Activated gamma-delta T cell (primary cell): ENCODE measurements at regions not wholly inside any gene's neighbourhood (a gene's known extent, or its start where the extent isn't known, plus 50 kb on each side); places are given as distances from the start of the nearest gene placed in this dataset.
"Not testable (repeated sequence)": the region's sequence is repeated elsewhere in the genome, so short reads cannot be mapped to it uniquely, and the experiment has no call there.

Experiments used
- DNase-seq: peaks from one replicate; lab custom pipeline; 2025; lab: John Stamatoyannopoulos, UW

DNA sequence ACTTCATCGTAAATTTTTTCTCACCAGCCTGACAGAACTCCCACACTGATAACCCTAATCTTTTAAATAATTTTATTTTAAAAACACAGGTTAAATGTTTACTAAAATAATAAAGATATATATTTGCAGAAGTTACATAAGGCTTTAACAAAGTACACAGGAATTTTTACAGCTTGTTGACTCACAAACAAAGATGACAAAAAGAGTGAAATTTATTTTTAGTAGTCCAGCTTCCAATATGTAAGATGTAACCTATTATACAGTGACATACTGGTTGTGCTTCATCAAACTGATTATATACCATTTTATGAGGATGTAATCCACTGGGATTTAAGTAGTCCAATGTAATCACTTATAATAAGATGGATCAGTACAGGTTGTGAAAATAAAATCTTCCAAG, 348.9 kb upstream of the SLC39A10 start:
- DNase-seq = no peak

DNA sequence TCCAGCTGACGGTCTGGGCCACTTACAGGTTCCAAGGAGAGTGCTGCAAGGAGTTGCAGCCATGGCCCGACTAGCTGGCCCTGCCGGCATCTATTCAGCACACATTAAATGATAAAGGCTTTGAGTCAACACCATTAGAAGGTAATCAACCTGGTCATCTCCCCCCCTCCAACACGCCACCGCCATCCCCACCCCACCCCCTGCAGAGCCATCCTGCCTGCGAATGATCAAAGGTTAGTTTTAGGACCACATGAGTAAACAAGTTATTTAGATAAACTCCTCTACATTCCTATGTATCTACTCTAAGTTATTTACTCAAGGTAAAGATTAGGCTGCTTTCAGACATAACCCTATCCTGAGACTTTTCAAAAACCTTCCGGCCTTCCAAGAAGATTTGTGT, 349.3 kb upstream of the SLC39A10 start:
- DNase-seq = no peak

DNA sequence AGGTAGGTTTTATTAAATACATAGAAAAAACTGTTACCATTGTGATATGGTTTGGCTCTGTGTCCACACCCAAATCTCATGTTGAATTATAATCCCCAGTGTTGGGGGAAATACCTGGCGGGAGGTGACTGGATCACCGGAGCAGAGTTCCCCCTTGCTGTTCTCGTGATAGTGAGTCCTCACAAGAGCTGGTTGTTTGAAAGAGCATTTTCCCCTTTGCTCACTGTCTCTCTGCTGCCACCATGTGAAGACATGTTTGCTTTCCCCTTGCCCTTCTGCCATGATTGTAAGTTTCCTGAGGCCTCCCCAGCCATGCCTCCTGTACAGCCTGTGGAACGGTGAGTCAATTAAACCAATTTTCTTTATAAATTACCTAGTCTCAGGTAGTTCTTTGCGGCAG, 352.7 kb upstream of the SLC39A10 start:
- DNase-seq = no peak

DNA sequence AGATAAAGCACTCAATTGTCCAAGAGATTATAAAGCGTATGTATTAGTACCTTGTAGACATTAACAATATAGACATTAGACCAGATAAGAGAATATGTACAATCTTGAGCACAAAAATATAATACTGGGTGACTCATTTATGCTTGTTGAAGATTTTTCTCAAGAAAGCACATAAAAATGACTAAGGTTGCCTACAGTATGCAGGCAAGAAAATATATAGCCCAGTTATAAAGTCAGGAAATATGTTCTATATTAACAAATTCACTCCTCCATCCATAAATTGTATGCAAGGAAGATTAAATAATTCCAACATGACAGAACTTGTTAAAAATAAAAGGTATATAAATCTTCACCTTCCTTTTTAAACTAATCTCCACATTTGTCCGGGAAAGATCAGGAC, 356.4 kb upstream of the SLC39A10 start:
- DNase-seq = no peak

DNA sequence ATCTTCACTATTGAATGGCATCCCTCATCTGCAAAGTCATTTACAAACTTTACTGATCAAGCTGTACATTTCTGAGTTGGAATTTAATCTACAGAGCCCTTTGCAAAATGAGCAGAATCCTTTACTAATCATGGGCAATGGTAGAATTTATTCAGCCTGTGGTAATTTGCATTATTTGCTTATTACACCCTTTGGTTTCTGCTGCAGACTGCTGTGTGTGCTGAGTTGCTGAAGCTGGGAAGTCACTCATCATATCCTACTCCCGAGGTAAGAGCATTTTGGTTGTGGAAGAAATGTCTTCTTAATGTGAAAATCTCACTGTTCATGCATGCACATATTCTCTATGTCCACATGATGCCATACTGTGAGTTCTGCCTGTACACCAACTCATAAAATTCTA, 357.4 kb upstream of the SLC39A10 start:
- DNase-seq = no peak

DNA sequence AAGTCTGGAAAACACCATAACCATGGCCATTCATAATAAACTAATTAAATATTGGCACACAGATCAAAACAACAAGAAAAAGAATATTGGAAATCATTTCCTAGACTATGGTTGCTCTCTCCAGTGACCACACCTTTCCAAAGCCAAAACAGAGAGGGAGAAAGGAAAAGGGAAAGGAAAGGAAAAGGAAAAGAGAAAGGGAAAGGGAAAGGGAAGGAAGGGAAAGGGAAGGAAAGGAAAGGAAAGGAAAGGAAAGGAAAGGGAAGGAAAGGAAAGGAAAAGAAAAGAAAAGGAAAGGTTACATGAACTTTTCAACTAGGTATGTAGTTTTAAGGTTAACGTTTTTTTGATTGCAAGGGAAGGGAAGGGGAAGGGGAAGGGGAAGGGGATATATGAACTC, 360.5 kb upstream of the SLC39A10 start:
- no peak for DNase-seq

DNA sequence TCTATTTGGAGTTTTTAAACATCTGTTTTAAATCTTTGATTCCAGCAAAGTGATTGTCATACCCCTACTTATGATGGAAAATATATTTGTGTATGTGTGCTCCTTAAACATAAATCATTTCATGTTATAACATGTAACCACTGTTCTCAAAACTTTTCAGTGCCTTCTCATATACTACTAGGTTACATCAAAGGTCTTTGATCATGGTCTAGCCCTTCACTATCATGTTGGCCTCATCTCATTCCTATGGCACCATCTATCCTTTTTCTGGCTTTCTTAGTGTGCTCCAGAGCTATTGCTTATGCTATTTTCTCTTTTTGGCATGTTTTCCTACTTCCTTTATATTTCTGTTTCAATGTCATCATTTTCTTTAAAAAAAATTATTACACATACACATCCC, 367.9 kb upstream of the SLC39A10 start:
- DNase-seq = no peak

DNA sequence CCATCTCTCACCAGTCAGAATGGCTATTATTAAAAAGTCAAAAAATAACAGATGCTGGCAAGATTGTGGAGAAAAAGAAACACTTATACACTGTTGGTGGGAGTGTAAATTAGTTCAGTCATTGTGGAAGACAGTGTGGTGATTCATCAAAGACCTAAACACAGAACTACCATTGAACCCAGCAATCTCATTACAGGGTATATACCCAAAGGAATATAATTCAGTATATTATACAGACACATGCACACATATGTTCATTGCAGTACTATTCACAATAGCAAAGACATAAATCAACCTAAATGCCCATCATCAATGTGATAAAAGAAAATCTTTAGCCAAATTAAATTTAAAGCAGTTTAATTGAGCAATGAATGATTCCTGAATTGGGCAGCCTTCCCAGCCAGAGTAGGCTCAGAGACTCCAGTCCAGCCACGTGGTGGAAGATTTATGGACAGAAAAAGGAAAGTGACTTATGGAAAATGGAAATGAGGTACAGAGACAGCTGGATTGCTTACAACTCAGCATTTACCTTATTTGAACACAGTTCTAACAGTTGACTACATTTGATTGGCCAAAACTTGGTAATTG, 377.1 kb upstream of the SLC39A10 start:
- no peak for DNase-seq

DNA sequence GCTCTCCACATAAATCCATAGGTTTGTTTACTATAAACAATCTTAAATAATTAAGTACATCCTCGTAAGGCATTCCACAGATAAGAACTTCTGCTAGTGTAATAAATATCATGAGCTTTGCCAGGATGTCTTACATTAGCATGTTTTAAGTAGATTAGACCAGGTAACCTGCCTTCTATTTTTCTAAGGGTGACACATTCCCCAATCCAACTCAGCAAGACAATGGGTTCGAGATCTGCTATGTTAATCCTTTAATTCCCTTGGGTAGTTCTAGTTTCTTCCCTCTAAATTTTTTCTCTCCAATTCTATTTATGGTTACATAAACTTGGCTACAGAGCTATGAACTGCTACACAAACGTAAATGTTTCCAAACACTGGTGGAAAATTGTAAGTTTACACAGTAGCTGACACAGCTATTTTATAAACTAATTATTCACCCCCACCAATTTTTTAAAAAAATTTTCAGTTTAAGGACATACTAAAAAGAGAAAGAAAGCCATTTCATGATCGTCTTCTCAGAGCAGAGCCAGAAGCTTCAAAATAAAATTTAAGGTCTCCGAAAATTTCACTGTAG, 386.5 kb upstream of the SLC39A10 start:
- no peak for DNase-seq

DNA sequence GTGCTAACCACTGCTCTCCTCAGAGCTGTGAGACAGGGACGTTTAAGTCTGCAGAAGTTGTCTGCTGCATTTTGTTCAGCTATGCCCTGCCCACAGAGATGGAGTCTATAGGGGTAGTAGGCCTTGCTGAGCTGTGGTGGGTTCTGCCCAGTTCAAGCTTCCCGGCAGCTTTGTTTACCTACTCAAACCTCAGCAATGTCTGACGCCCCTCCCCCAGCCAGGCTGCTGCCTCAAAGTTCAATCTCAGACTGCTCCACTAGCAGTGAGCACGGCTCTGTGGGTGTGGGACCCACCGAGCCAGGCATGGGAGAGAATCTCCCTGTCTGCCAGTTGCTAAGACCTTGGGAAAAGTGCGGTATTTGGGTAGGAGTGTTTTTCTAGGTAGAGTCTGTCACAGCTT, 387.8 kb upstream of the SLC39A10 start:
- DNase-seq = no peak

DNA sequence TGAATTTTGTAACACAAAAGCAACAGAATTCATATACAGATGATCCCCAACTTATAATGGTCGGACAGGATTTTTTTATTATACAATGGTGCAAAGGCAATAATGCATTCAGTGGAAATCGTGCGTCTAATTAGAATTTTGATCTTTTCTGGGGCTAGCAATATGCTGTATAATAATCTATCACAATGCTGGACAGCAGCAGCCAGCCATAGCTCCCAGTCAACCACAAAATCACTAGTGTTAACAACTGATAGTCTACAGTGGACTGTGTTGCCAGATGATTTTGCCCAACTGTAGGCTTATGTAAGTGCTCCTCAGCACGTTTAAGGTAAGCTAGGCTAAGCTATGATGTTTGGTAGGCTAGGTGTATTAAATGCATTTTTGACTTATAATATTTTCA, 399.0 kb upstream of the SLC39A10 start:
- no peak for DNase-seq

DNA sequence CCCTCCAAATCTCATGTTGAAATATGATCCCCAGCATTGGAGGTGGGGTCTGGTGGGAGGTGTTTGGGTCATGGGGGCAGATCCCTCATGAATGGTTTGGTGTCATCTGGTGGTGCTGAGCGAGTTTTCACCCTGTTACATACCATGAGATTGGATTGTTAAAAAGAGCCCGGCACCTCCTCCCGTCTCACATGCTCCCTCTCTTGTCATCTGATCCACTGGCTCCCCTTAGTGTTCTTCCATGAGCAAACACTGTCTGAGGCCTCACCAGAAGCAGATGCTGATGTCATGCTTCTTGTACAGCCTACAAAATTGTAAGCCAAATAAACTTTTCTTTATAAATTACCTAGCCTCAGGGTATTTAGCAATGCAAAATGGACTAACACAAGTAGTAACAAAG, 405.0 kb upstream of the SLC39A10 start:
- DNase-seq = no peak

DNA sequence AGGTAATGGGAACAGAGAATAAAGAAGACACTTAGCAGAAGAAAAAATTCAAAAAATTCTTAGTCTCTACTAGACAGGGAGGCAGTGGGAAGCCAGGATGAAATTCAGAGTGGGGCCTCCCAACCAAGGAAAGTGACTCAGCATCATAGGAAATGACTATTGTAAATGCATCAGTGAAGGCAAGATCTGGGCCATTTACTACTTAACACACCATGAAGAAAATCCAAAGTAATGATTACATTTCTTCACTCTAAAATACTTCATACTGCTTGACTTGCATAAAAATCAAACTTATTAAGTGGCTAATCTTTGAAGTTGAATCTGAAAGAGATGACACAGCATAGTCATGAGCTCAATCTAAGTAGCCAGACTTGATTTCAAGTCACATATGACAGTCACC, 405.8 kb upstream of the SLC39A10 start:
- no peak for DNase-seq

DNA sequence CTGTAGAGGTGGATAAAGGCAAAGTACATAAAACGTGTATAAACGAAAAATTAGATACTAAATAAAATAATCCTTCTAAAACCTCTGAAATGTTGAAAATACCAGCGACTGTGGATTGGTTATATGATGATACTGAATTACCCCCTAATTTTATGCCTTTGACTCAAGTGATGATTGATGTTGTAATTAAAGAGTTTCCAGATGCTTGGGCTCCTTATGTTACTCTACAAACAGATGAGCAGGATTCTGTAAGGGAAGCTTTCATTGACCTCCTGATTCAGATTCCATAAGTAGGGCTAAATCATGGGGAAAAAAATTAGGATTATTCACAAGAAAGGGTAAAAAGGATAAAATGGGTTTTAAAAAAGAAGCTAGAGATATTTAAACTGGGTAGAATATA, 418.2 kb upstream of the SLC39A10 start:
- DNase-seq = no peak

DNA sequence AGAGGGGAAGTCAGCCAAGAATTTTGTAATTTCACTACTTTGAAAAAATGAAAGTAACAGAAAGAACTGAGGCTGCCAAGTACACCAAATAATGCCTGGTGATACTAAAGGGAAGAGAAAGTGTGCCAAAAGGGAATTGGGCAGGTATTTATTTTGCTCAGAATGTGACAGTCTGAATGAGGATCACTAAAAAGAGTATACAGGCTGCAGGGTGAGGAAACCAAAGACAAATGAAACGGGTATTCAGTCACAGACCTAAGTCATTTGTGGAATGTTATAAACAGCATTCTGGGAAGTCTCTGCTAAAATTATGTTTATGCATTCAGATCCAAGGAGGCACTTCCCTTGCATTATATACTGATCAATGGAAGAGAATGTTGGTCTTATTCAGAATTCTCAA, 418.6 kb upstream of the SLC39A10 start:
- DNase-seq = no peak

DNA sequence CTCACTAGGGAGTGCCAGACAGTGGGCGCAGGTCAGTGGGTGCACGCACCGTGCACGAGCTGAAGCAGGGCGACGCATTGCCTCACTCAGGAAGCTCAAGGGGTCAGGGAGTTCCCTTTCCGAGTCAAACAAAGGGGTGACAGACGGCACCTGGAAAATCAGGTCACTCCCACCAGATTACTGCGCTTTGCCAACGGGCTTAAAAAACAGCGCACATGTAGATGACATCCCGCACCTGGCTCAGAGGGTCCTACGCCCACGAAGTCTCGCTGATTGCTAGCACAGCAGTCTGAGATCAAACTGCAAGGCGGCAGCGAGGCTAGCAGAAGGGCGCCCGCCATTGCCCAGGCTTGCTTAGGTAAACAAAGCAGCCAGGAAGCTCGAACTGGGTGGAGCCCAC, 428.5 kb upstream of the SLC39A10 start:
- not testable (repeated sequence) for DNase-seq

DNA sequence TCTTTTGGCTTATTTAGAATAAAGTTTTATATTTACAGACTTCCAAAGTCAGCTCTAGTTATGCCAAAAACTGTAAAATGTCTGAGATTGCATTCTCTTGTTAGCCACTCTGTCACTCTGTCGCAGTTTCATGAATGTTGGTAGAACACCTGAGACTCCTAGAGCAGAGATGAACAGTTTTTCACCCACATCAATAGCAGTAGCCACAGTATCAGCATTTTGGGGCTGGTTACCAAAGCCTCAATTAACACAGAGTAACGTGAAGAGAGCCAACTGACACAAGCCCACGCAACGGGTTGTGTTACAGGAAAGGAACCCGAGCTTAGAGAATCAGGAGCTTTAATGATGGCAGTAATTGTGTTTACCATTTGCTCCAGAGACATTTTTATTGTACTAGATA, 443.0 kb upstream of the SLC39A10 start:
- DNase-seq = no peak

DNA sequence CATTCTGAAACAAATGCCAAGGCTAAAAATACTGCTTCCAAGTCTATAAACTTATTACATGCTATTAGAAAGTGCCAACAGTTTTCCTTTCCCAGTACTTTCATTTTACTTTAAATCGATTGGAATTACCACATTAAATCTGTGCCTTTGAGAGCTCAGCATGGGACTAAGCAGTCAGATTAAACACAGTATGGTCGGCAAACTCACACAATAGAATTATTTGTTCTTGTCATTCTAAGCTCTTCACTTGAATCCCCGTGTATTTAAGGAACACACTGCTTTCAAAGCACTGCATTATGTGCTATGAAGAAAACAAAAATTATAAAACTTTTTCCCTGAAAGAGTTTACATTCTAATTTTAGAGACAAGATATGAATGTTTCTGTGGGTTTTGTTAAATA, 444.4 kb upstream of the SLC39A10 start:
- DNase-seq = no peak

DNA sequence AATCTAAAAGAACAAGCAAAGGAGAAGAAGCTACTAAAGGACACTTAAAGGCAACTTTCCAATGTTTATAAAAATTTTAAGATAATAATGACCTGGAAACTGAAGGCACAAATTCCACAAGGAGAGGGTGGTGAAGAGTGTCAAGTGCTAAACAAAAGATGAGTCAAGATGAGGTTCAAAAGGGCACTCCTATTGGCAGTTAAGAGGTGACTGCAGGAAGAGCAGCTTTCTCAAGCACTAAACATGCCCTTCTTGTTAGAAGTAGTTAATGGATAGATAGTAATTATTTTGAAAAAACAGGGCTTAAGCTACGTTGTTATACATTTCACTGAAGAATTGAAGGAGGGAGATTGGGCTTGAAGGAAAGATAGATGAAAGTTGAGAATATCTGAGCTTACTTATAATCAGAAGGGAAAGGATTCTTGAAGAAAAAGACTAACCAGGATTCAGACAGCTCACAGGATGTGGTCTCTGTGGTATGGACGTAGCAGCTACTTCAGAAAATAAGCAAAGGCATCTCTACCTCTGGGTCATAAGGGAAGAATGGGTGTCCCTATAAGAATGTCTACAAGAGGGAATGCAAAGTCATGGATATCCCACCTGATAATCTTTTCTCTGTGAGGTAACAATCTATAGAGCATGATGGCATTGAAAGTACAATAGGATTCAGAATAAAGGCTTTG, 454.7 kb upstream of the SLC39A10 start:
- no peak for DNase-seq

DNA sequence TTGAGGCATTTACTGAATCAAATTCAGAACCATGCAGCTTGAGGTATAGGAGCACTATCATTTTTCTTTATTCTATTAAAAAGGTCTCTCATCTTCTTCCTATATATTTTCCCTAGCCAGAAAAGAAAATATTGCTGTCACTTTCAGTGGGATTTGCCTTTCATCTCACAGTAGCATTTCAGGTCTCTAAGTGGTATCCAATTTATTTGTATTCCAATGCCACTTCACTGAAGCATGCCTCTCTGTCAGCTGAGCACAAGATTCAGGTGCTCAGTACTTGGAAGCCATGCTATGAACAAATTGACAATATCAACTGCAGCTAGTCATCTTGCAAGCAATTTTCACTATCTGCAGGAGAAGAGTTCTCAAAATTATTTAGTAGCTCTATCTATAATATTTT, 457.2 kb upstream of the SLC39A10 start:
- no peak for DNase-seq

DNA sequence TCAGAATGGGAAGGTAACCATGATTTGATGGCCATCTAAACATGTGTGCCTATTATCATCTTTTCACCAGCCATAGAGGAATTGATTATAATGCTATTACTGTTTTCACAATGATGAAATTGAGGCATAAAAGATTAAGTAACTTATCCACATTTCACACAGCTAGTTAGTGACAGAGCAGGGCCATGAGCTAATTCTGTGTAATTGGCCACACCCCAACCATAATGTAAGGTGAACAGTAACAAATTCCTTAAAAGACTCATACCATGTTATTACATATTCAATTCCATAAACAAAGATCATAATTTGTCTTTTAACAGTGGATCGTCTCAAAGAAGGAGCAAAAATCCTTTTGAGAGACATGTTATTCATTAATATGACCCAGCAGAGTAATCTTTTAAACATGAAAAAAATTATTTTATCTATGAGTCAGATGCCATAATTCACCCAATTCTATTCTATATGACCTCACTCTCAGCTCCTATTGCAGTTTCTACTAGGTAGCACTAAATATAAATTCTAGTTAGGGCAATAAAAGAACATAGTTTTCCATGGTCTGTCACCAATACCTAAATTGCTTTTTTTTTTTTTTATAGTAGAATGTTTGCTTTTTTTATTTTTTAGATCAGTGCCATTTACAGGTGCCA, 475.8 kb upstream of the SLC39A10 start:
- no peak for DNase-seq

DNA sequence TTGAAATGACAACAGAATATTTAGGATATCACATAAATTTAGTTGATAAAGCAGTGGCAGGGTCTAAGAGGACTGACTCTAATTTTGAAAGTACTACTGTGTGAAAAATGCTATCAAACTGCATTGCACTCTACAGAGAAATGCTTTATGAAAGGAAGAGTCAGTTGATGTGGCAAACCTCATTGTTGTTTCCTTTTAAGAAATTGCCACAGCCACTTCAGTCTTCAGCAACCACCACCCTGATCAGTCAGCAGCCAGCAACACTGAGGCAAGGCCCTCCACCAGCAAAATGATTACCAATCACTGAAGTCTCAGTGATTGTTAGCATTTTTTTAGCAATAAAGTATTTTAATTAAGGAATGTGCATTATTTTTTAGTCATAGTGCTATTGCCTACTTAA, 488.7 kb upstream of the SLC39A10 start:
- DNase-seq = no peak

DNA sequence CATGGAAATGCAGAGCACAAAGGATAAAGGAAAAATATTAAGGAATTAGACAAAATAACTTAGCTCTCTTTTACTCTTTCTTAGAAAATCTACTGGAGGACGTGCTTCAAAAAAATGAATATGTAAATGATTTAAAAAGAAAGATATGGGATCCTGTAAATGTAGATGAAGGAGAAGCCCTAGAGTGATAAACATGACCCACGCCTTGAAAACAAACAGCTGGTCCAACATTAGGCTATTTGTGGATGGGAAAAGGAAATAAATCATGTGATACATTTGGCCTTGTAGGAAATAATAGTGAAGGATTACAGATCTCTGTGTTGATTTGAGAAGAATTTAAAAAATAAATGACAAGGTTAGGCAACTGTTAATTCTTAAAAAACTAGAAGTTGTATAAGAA, 492.1 kb upstream of the SLC39A10 start:
- no peak for DNase-seq
